ENCODE measurements at regions not wholly inside any gene's neighbourhood (a gene's known extent, or its start where the extent isn't known, plus 50 kb on each side); places are given as distances from the start of the nearest gene placed in this dataset.

DNA sequence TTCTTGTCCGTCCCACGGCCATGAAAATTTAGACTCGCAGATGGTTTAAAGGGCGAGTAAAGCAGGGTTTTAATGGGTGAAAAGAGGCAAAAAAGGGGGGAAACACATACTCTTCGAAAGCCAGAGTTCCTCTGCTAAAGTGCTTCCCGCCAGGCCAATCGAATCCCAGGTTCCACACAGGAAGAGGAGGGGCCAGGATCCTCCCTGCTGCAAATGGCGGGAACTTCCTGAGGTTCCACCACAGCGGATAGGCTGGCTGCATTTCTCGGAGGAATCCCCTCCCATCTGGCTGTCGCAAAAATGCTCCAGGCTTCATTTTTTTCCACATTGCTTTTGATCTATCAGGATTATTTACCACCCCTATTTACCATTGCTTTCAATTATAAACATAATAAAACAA is 670.1 kb upstream of the CA10 start:
- no peak for TF ChIP-seq CTCF (IDR thresholded peaks at IDR 0.05)
- TF ChIP-seq POLR2A (IDR thresholded peaks at IDR 0.05): no peak
- no peaks in the 10 kb centered on the region for H3K9me3 ChIP-seq
- WGBS (ENCODE audit: insufficient coverage, low coverage, low lambda C conversion rate, missing lambda C conversion rate): 90% methylated on average over 4 of the region's 11 CpGs
- no peaks in the 10 kb centered on the region for H3K36me3 ChIP-seq
- intact Hi-C loops (cut with DNase I): no loop called here
- DNase-seq (no peak), ATAC-seq (no peak)
- H3K4me1 ChIP-seq: peaks cover 0 to 37% (median 9%) of the 10 kb centered on the region in 4 donors
- no peak overlapping the region for H3K27ac ChIP-seq
- no peaks in the 10 kb centered on the region for H3K27me3 ChIP-seq
- no peak overlapping the region for H3K4me3 ChIP-seq

GRCh38 chr17:52827526-52827925 is 669.0 kb upstream of the CA10 start:
- WGBS (ENCODE audit: insufficient coverage, low coverage, low lambda C conversion rate, missing lambda C conversion rate): 49% methylated on average over 8 of the region's 8 CpGs
- DNase-seq (peak; percentile 14 to 66 (median 18)), ATAC-seq (peak; percentile 85 to 91 (median 88))
- Histone ChIP-seq H3K4me1 (peaks cover 0 to 48% (median 9%) of the 10 kb centered on the region in 4 donors), H3K4me3 (no peak overlapping the region), H3K27ac (peak overlapping the region in 1 of 3 donors; percentile 32), H3K27me3 (no peaks in the 10 kb centered on the region), H3K36me3 (no peaks in the 10 kb centered on the region), H3K9me3 (no peaks in the 10 kb centered on the region)
- no peak for TF ChIP-seq CTCF (IDR thresholded peaks at IDR 0.05)
- TF ChIP-seq POLR2A (IDR thresholded peaks at IDR 0.05): no peak
- intact Hi-C loops (cut with DNase I): no loop called here

DNA sequence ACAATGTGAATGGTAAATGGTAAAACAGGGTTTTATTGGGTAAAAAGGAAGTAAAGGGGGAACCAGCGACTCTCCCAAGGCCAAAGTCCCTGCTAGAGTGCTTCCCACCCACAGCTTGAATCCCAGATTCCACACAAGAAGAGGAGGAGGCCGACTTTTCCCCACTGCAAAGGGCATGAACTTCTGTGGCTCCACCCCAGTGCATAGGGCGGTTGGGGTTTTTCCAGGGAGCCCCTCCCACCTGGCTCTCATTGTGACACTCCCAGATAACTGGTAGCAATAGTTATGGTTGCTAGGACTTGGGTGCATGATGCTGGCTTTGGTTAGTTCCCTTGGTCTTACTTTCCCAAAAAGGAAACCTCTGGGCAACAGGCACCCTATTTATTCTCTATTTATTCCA is 666.0 kb upstream of the CA10 start:
- peak; percentile 68 to 88 (median 77) for DNase-seq

DNA sequence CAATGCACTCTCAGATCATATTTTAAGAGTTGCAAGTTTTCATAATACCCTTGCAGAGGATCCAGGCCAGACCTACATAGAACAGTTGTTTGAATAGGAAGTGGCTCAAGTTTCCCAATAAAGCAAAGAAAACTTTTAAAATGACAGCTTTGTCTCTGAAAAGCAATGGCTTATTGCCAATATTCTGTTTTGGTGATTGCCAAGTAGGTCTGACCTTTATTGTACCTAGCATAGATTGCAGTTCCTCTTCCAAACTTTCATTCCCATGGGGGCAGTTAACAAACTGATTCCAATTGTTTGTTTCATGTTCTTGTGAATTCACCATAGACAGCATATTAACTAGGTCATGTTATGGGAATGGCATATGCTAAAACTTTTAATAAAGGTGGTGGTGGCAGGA is 664.6 kb upstream of the CA10 start:
- peak; percentile 35 to 59 (median 38) for ATAC-seq
- no peaks in the 10 kb centered on the region for H3K36me3 ChIP-seq
- H3K27me3 ChIP-seq: no peaks in the 10 kb centered on the region
- TF ChIP-seq POLR2A (IDR thresholded peaks at IDR 0.05) (no peak), CTCF (IDR thresholded peaks at IDR 0.05) (peak in 1 of 4 donors; percentile 9)
- H3K27ac ChIP-seq: no peak overlapping the region
- intact Hi-C loops (cut with DNase I): no loop called here
- no peak for DNase-seq
- H3K9me3 ChIP-seq: no peaks in the 10 kb centered on the region
- peaks cover 0 to 48% (median 9%) of the 10 kb centered on the region in 4 donors for H3K4me1 ChIP-seq
- no peak overlapping the region for H3K4me3 ChIP-seq

More for the DNA sequence above, 666.0 kb upstream of the CA10 start:
- Histone ChIP-seq H3K9me3 (no peaks in the 10 kb centered on the region), H3K4me1 (peaks cover 0 to 48% (median 9%) of the 10 kb centered on the region in 4 donors), H3K36me3 (no peaks in the 10 kb centered on the region), H3K27ac (peak overlapping the region in 1 of 3 donors; percentile 39), H3K4me3 (no peak overlapping the region), H3K27me3 (no peaks in the 10 kb centered on the region)
- peak; percentile 80 to 91 (median 90) for ATAC-seq
- WGBS (ENCODE audit: insufficient coverage, low coverage, low lambda C conversion rate, missing lambda C conversion rate): 17% methylated on average over 2 of the region's 3 CpGs
- no peak for TF ChIP-seq POLR2A (IDR thresholded peaks at IDR 0.05)
- TF ChIP-seq CTCF (IDR thresholded peaks at IDR 0.05): no peak
- intact Hi-C loops (cut with DNase I): no loop called here
